OCI-LY1 (cell line): ENCODE measurements at regions not wholly inside any gene's neighbourhood (a gene's known extent, or its start where the extent isn't known, plus 50 kb on each side); places are given as distances from the start of the nearest gene placed in this dataset.
A peak's percentile ranks its signal among the peaks of the same experiment; 100 is the strongest.

Experiments
- H2AFZ ChIP-seq: fragments of 200-600 bp; sonication (generic), shearing (Covaris generic); 2 replicates; pipeline ENCODE4 v1.6.0; 2014; ENCODE audit warnings: antibody characterized with exemption, mild to moderate bottlenecking, low read length
- H3F3A ChIP-seq: fragments of 200-600 bp; sonication (generic), shearing (Covaris generic); 2 replicates; pipeline ENCODE4 v1.6.0; 2014; ENCODE audit warnings: mild to moderate bottlenecking, antibody characterized with exemption, low read length, moderate library complexity; ENCODE audit not compliant: insufficient read depth
- H3K27ac ChIP-seq: fragments of 200-600 bp; sonication (generic); 2 replicates; pipeline ENCODE4 v1.5.1; 2014; ENCODE audit warnings: low read length, mixed run types, mild to moderate bottlenecking, low read depth; ENCODE audit not compliant: poor library complexity, severe bottlenecking
- H3K27me3 ChIP-seq: fragments of 200-600 bp; sonication (generic); 2 replicates; pipeline ENCODE4 v1.6.0; 2014; ENCODE audit warnings: antibody characterized with exemption, mild to moderate bottlenecking, low read length, moderate library complexity; ENCODE audit not compliant: insufficient read depth
- H3K36me3 ChIP-seq: fragments of 200-600 bp; sonication (generic); 2 replicates; pipeline ENCODE4 v1.6.1; 2014; ENCODE audit warnings: mild to moderate bottlenecking, antibody characterized with exemption, low read length, moderate library complexity, mixed read lengths; ENCODE audit not compliant: insufficient read depth
- H3K4me1 ChIP-seq: fragments of 200-600 bp; sonication (generic); 2 replicates; pipeline ENCODE4 v1.5.1; 2014; ENCODE audit warnings: mild to moderate bottlenecking, low read length, moderate library complexity; ENCODE audit not compliant: insufficient read depth, severe bottlenecking
- H3K4me2 ChIP-seq: fragments of 200-600 bp; sonication (generic), shearing (Covaris generic); 2 replicates; pipeline ENCODE4 v1.6.1; 2014; ENCODE audit warnings: low read length
- H3K4me3 ChIP-seq: fragments of 200-600 bp; sonication (generic); 2 replicates; pipeline ENCODE4 v1.5.1; 2014; ENCODE audit warnings: low read length, low read depth, mild to moderate bottlenecking, mixed read lengths; ENCODE audit not compliant: poor library complexity, severe bottlenecking
- H3K79me2 ChIP-seq: fragments of 200-600 bp; shearing (Covaris generic); 2 replicates; pipeline ENCODE4 v1.6.1; 2016; ENCODE audit warnings: mixed run types, low read length, mixed read lengths; ENCODE audit not compliant: insufficient read depth
- H3K9ac ChIP-seq: fragments of 200-600 bp; sonication (generic), shearing (Covaris generic); 2 replicates; pipeline ENCODE4 v1.6.1; 2014; ENCODE audit warnings: mild to moderate bottlenecking, low read length, mixed read lengths
- H3K9me2 ChIP-seq: fragments of 200-600 bp; sonication (generic), shearing (Covaris generic); 2 replicates; pipeline ENCODE4 v1.6.1; 2014; ENCODE audit warnings: low read depth, mild to moderate bottlenecking, low read length, mixed read lengths
- H3K9me3 ChIP-seq: fragments of 200-600 bp; shearing (Covaris generic); 2 replicates; pipeline ENCODE4 v1.6.1; 2014; ENCODE audit warnings: low read length, mixed read lengths
- H4K20me1 ChIP-seq: fragments of 200-600 bp; sonication (generic), shearing (Covaris generic); 2 replicates; pipeline ENCODE4 v1.6.0; 2016; ENCODE audit warnings: mild to moderate bottlenecking, low read length; ENCODE audit not compliant: insufficient read depth
- EZH2 ChIP-seq: fragments of 200-600 bp; sonication (generic), shearing (Covaris generic); IDR thresholded peaks from 2 replicates; pipeline ENCODE4 v1.8.0; 2017; ENCODE audit warnings: borderline replicate concordance, mixed run types, mild to moderate bottlenecking, antibody characterized with exemption, low read length, moderate library complexity, mixed read lengths
- TF ChIP-seq, protein P1 (sequence below): fragments of 200-600 bp; sonication (generic), shearing (Covaris generic); IDR thresholded peaks from 2 replicates; pipeline ENCODE4 v1.5.1; 2017; ENCODE audit warnings: mild to moderate bottlenecking, antibody characterized with exemption, low read length, moderate library complexity, mixed read lengths

GRCh38 chr16:52068447-52069074 lies 478.4 kb downstream of the TOX3 start:
- no peaks in the 10 kb centered on the region for H3K79me2 ChIP-seq
- no peaks in the 10 kb centered on the region for H3K27me3 ChIP-seq
- no peak overlapping the region for H3K4me2 ChIP-seq
- H3K36me3 ChIP-seq, result no peaks in the 10 kb centered on the region
- H3K9me3 ChIP-seq, result no peaks in the 10 kb centered on the region
- no peak overlapping the region for H2AFZ ChIP-seq
- TF ChIP-seq, protein P1, sequence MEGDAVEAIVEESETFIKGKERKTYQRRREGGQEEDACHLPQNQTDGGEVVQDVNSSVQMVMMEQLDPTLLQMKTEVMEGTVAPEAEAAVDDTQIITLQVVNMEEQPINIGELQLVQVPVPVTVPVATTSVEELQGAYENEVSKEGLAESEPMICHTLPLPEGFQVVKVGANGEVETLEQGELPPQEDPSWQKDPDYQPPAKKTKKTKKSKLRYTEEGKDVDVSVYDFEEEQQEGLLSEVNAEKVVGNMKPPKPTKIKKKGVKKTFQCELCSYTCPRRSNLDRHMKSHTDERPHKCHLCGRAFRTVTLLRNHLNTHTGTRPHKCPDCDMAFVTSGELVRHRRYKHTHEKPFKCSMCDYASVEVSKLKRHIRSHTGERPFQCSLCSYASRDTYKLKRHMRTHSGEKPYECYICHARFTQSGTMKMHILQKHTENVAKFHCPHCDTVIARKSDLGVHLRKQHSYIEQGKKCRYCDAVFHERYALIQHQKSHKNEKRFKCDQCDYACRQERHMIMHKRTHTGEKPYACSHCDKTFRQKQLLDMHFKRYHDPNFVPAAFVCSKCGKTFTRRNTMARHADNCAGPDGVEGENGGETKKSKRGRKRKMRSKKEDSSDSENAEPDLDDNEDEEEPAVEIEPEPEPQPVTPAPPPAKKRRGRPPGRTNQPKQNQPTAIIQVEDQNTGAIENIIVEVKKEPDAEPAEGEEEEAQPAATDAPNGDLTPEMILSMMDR, result peak; percentile 24; the same call in 1 of the 2 replicates
- TF ChIP-seq EZH2, result no peak
- H3K9ac ChIP-seq, result no peak overlapping the region
- no peaks in the 10 kb centered on the region for H4K20me1 ChIP-seq
- H3K27ac ChIP-seq, result no peak overlapping the region
- H3K4me1 ChIP-seq, result no peaks in the 10 kb centered on the region
- H3K9me2 ChIP-seq, result no peaks in the 10 kb centered on the region
- H3K4me3 ChIP-seq, result no peak overlapping the region
- no peaks in the 10 kb centered on the region for H3F3A ChIP-seq

GRCh38 chr16:52066962-52067361 lies 480.0 kb downstream of the TOX3 start:
- Histone ChIP-seq H3K9me3 (no peaks in the 10 kb centered on the region), H2AFZ (no peak overlapping the region), H3K9ac (no peak overlapping the region), H3K9me2 (no peaks in the 10 kb centered on the region), H3K79me2 (no peaks in the 10 kb centered on the region), H4K20me1 (no peaks in the 10 kb centered on the region), H3F3A (no peaks in the 10 kb centered on the region), H3K4me1 (no peaks in the 10 kb centered on the region), H3K36me3 (no peaks in the 10 kb centered on the region), H3K27ac (no peak overlapping the region), H3K4me2 (no peak overlapping the region), H3K4me3 (no peak overlapping the region), H3K27me3 (no peaks in the 10 kb centered on the region)
- TF ChIP-seq EZH2, result no peak
- TF ChIP-seq, protein P1, result no peak

GRCh38 chr16:52056259-52056658 lies 490.7 kb downstream of the TOX3 start:
- Histone ChIP-seq H3K27me3 (no peaks in the 10 kb centered on the region), H3K4me3 (no peak overlapping the region), H3K9me2 (no peaks in the 10 kb centered on the region), H3K36me3 (no peaks in the 10 kb centered on the region), H4K20me1 (no peaks in the 10 kb centered on the region), H3K9me3 (no peaks in the 10 kb centered on the region), H3K4me1 (no peaks in the 10 kb centered on the region), H3K27ac (no peak overlapping the region), H3K79me2 (no peaks in the 10 kb centered on the region), H3K9ac (no peak overlapping the region), H3K4me2 (no peak overlapping the region), H2AFZ (no peak overlapping the region), H3F3A (no peaks in the 10 kb centered on the region)
- no peak for TF ChIP-seq EZH2
- TF ChIP-seq, protein P1, result no peak
